ENCODE measurements at regions not wholly inside any gene's neighbourhood (a gene's known extent, or its start where the extent isn't known, plus 50 kb on each side); places are given as distances from the start of the nearest gene placed in this dataset.

DNA sequence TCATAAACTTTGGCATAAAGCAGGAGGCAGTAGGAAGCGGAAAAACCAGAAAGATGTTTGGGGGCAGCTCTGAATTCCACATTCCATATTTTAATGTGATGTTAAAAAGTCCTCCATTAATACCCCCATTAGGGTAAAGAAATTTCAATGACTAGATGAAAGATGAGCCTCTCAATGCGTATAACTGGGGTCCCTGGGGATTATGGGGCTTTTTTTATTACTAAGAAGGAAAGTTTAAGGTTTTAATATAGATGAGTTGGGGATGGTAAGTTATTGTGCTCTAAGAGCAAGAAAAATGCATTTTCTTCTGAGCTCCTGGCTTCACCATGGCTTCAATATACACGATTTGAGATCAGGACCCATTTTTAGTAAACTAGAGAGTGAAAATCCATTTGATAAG, 321.9 kb downstream of the CDK5RAP2 start:
- H3K27ac ChIP-seq, result no peak overlapping the region
- TF ChIP-seq ZFX (IDR thresholded peaks at IDR 0.05) (no peak), CTCF (conservative IDR thresholded peaks at IDR 0.05) (no peak)

DNA sequence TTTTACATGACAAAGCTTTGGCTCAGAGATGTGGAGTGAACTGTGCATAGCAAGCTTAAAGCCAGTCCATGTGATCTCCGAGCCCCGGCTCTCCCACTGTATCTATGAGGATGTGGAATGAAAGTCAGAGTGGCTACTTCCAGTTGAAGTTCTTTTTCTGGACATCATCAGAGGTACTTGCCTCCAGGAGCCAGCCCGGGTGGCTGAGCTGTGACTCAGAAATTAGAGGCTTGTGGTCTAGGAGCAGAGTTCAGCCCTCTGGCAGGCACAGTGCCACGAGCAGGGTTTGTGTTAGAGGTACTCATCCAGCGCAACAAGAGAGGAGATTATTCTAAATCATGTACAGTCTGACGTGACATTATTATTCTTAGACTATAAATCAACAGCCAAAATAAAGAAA, 322.5 kb downstream of the CDK5RAP2 start:
- TF ChIP-seq CTCF (conservative IDR thresholded peaks at IDR 0.05) (no peak), ZFX (IDR thresholded peaks at IDR 0.05) (no peak)
- H3K27ac ChIP-seq, result no peak overlapping the region

GRCh38 chr9:120256146-120256545, 323.8 kb downstream of the CDK5RAP2 start:
- H3K27ac ChIP-seq, result no peak overlapping the region
- TF ChIP-seq ZFX (IDR thresholded peaks at IDR 0.05), result no peak
- no peak for TF ChIP-seq CTCF (conservative IDR thresholded peaks at IDR 0.05)

GRCh38 chr9:120252248-120252647, 327.7 kb downstream of the CDK5RAP2 start:
- H3K27ac ChIP-seq, result no peak overlapping the region
- TF ChIP-seq ZFX (IDR thresholded peaks at IDR 0.05), result no peak
- TF ChIP-seq CTCF (conservative IDR thresholded peaks at IDR 0.05), result no peak

DNA sequence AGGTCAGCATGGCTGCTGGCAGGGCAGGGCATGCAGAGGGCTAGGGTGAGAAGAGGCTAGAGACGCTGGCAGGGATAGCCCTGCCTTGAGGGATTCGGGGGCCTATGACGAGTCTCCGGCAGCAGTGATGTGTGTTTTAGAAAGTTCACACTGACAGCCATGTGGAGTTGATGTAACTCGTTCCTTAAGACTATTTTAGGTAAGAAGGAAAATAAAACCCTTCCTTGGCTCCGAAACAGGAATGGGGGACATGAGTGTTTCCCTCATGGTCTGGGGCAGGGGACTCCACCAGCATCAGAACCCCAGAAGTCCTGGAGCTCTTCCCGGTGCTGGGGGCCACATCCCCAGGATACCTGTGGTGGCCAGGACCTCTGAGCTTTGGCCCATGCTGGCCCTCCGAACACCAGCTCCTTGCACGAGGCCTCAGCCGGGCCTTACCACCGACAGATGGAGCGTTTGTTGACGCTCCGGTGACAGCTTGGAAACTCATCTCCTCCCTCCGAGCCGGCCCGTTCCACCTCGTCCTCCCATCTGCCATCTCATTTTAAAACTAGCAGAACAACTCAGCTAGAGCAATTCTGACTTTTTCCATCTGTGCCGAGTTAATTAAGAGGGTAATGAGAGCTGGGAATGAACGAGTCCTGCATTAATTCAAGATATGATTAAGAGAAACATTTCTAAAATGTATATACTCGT, 337.7 kb downstream of the CDK5RAP2 start:
- no peak for TF ChIP-seq ZFX (IDR thresholded peaks at IDR 0.05)
- TF ChIP-seq CTCF (conservative IDR thresholded peaks at IDR 0.05), result no peak
- no peak overlapping the region for H3K27ac ChIP-seq

- TF ChIP-seq ZFX (IDR thresholded peaks at IDR 0.05), result no peak
- no peak for TF ChIP-seq CTCF (conservative IDR thresholded peaks at IDR 0.05)
- H3K27ac ChIP-seq, result no peak overlapping the region
Measured at GRCh38 chr9:120236596-120236995, 343.4 kb downstream of the CDK5RAP2 start.

DNA sequence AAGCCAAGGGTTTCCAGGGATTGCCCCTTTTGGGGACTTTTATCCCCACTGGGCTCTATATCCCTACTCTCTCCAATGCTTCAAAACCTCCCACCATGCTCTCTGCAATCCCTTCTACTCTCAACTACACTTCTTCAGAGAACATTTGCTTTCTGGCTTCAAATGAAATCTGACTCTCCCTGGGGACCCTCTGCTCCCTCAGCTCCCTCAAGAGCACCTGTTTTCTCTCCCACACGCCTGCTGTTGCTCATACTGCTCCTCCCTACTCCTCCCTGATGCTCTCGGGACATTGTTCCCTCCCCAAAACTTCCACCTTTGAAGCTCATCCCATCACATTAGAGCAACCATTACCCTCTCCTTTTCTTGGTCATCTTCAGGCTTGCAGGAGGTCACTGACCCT, 344.9 kb downstream of the CDK5RAP2 start:
- H3K27ac ChIP-seq, result no peak overlapping the region
- TF ChIP-seq CTCF (conservative IDR thresholded peaks at IDR 0.05) (no peak), ZFX (IDR thresholded peaks at IDR 0.05) (no peak)
